Breast epithelium (tissue), 3 donors: ENCODE measurements at regions not wholly inside any gene's neighbourhood (a gene's known extent, or its start where the extent isn't known, plus 50 kb on each side); places are given as distances from the start of the nearest gene placed in this dataset.

Source experiments
- POLR2A ChIP-seq: fragments of 450-650 bp; IDR thresholded peaks from one replicate; pipeline ENCODE4 v1.6.1; 2016; ENCODE audit warnings: antibody characterized with exemption, mild to moderate bottlenecking, moderate library complexity
- POLR2AphosphoS5 ChIP-seq, 3 donors: sonication (generic); formaldehyde crosslinking; IDR thresholded peaks; one replicate each; pipeline ENCODE4 v1.6.1; 2017; ENCODE audit warnings: antibody characterized with exemption in 3 of 3
- TF ChIP-seq, protein P1 (sequence below), 3 donors: fragments of 450-650 bp; IDR thresholded peaks; one replicate each; pipeline ENCODE4 v1.5.1; 2016 to 2017; ENCODE audit warnings: antibody characterized with exemption in 3 of 3, mild to moderate bottlenecking in 3 of 3, moderate library complexity in 3 of 3

DNA sequence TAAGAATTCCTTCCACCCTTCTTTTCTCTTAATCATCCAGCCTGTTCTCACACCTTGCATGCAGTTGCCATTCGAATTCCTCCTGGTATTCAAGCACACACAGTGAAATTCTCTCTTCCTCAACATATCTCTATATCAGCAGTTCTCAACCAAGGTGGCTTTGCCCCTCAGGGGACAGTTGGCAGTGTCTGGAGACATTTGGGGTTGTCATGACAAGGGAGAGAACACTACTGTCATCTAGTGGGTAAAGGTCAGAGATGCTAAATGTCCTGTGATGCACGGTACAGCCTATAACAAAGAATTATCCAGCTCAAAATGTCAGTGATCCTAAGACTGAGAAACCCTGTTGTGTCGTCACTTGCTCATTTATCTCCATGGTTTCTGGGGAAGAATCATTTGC, 94.8 kb upstream of the CPHXL start:
- TF ChIP-seq, protein P1, sequence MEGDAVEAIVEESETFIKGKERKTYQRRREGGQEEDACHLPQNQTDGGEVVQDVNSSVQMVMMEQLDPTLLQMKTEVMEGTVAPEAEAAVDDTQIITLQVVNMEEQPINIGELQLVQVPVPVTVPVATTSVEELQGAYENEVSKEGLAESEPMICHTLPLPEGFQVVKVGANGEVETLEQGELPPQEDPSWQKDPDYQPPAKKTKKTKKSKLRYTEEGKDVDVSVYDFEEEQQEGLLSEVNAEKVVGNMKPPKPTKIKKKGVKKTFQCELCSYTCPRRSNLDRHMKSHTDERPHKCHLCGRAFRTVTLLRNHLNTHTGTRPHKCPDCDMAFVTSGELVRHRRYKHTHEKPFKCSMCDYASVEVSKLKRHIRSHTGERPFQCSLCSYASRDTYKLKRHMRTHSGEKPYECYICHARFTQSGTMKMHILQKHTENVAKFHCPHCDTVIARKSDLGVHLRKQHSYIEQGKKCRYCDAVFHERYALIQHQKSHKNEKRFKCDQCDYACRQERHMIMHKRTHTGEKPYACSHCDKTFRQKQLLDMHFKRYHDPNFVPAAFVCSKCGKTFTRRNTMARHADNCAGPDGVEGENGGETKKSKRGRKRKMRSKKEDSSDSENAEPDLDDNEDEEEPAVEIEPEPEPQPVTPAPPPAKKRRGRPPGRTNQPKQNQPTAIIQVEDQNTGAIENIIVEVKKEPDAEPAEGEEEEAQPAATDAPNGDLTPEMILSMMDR (IDR thresholded peaks at IDR 0.05) = no peak
- TF ChIP-seq POLR2A = no peak
- TF ChIP-seq POLR2AphosphoS5 (IDR thresholded peaks at IDR 0.05) = no peak
